ENCODE measurements at regions not wholly inside any gene's neighbourhood (a gene's known extent, or its start where the extent isn't known, plus 50 kb on each side); places are given as distances from the start of the nearest gene placed in this dataset.
"Not testable (repeated sequence)": the region's sequence is repeated elsewhere in the genome, so short reads cannot be mapped to it uniquely, and the experiment has no call there.

DNA sequence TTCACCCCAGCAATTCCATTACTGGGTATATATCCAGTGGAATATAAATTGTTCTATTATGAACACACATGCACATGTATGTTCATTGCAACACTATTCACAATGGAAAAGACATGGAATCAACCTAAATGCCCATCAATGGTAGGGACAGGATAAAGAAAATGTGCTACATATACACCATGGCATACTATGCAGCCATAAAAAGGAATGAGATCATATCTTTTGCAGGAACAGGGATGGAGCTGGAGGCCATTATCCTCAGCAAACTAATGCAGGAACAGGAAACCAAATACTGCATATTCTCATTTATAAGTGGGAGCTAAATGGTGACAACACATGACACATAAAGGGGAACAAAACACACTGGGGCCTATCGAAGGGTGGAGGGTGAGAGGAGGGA lies 112.6 kb upstream of the IVNS1ABP start:
- FAIRE-seq = not testable (repeated sequence)

GRCh38 chr1:185427776-185428175 lies 110.7 kb upstream of the IVNS1ABP start:
- FAIRE-seq = no peak

DNA sequence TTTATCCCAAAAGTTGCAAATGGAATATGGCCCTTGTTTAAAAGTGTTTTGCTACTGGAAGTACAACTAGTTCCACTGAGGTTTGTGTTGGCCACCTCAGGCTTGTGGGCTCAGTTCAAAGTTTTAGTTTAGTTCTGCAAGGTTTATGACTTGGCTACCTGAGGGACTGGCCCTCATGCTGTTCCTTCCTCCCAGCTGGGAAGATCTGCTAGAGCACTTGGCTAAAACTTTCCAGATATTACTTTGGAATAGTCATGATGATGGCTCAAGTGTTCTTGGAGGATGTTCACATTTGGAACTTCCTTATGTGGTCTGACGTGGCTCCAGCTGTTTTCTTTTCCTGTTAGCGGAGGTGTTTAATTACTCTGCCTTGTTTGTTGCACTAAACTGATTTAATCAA lies 110.2 kb upstream of the IVNS1ABP start:
- FAIRE-seq = no peak

GRCh38 chr1:185426848-185427247 lies 109.8 kb upstream of the IVNS1ABP start:
- FAIRE-seq = no peak

- FAIRE-seq = no peak
Observed at GRCh38 chr1:185425163-185425562, 108.1 kb upstream of the IVNS1ABP start.

- no peak for FAIRE-seq
Observed at GRCh38 chr1:185421485-185422107, 104.6 kb upstream of the IVNS1ABP start.

DNA sequence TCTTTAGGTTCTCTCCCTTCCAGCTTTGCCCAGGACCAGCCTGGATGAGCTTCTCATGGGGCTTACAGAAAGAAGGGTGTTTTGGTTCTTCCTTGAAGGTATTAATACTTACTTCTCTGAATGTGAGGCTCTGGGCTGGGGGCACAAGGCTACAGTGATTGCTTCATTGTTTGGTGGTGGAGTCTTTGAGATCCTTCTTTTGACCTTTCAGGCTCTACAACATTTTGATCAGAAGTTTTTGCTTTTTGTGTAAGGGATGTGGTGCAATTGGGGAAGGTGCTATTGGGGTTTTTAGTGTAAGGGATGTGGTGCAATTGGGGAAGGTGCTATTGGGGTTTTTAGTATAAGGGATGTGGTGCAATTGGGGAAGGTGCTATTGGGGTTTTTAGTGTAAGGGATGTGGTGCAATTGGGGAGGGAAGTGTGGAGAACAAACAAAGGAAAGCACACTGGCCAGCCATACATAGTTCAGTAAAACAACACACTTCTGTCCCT lies 103.6 kb upstream of the IVNS1ABP start:
- no peak for FAIRE-seq

DNA sequence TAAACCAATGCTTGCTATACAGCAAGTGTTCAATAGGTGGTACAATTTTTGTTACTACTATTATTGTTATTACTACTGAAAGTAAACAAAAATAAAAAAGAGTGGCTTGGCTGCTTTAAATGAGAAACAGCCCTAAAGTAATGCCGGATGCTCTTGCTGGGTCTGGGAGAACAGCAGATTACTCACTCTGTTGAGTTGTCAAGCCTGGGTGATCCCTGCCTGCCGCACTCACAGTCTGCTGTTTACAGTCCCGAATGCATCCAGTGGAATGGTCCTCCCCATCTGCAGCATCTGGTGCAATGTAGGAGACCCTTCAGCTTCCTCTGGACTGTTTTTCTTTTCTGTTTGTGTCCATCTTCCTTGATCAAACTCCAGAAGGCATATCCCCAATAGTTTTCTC lies 102.7 kb upstream of the IVNS1ABP start:
- no peak for FAIRE-seq

DNA sequence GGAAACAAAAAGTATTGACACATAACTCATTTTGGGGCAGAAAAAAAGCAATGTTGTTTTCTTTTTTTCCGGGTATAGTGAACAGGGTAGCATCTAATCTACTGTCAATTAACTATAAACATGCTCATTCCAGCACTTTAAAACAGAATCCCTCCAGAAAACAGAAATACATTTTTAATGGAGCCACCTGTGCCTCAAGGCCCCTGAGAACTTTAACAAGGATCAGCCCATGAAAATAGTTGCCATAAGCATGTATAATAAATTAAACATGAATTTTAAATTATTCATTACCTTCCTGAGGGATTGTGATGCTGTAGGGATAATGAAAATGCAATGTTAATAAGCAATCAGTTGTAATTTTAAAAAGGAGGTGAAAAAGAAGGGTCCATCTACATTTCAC lies 101.4 kb upstream of the IVNS1ABP start:
- FAIRE-seq = no peak

GRCh38 chr1:185412385-185413087 lies 95.5 kb upstream of the IVNS1ABP start:
- no peak for FAIRE-seq

GRCh38 chr1:185409763-185410528 lies 92.9 kb upstream of the IVNS1ABP start:
- no peak for FAIRE-seq

DNA sequence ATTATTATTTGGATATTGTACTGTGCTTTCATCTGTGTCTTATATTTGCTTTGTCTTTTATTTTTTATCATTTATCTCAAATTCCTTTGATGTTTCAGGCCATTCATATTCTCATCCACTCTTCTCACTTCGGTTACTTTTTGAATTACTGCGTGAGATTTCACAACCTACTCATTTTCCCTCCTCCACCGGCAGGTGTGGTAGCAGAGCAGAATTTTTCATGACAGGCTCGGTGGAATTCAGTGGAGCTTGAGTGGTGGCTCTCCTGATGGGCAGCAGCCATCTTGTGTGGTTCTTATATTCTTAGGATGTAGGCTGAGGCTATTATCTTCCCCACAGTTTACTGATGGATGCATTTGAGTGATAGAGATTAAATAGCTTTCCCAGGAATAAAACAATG lies 92.3 kb upstream of the IVNS1ABP start:
- no peak for FAIRE-seq

DNA sequence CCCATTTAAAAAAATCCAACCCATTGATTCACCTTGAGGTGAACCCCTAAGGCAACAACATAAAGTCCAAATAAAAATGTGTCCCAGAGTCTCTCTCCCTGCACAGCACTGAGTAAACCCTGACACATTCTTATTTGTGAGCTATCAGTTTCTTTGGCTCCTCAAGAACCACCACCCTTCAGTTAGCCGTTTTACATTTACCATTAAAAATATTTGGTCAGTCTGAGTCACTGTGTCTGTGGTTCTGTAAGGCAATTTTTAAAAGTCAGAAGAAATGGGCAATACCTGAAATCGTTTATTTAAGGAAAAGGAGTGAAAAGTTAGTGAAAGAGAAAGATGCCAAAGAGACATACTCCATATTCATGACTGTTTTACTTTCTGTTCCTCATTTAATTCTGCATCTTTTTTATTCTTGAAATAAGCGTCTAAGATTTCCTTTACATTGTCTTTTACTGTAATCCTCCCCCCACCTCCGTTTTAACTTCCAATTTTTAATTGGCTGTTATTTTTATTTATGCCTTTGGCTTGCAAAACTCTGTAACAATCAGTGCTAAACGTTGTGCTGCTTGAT lies 91.7 kb upstream of the IVNS1ABP start:
- FAIRE-seq = no peak

- FAIRE-seq = no peak
Observed at GRCh38 chr1:185406691-185407009, 89.6 kb upstream of the IVNS1ABP start.

GRCh38 chr1:185406006-185406690 lies 89.1 kb upstream of the IVNS1ABP start:
- no peak for FAIRE-seq

DNA sequence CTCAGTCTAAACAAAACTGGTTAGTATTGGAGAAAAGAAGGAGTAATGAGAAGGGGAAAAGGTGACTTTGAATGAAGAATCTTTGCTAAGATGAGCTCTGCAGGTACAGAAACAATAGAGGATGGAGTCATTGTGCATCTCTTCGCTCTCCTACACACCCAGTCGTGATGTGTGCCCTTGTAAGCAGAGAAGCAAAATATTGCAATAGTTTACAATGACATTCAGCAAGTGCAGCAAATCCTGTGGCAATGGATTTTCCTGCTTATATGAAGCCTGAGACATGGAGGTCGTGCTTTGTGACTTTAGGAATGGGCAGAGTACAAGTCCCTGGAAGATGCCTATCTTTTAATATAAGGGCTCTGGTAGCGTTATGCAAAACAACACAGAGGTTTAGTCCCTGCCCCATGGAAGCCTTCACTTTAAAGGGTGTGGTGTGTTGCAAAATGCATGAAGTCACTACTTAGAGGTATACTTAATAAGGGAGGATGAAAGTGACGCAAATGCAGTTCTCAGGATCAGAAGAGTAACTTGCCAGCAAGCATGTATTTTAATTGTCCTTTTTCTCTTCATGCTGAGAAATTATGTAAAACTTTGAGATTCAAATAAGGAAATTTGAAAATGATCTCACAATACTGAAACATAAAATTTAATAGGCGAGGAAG lies 88.0 kb upstream of the IVNS1ABP start:
- no peak for FAIRE-seq

DNA sequence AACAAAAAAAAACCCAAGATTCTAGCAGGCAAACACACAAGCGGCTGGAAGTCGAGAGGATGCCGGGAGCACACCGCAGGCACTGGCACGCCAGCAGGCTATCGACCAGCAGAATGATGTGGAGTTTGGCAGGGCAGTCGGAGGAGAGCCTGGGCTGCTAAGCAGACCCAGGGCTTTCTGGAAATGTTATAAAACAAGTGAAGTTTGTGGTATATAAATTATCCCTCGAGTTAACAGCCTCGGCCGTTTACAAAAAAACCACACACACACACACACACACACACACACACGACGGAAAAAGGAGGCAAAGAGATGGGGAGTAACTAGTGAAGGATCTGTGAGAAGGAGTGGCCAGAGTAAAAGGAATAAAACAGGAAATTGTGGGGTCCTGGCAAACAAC lies 87.2 kb upstream of the IVNS1ABP start:
- no peak for FAIRE-seq

DNA sequence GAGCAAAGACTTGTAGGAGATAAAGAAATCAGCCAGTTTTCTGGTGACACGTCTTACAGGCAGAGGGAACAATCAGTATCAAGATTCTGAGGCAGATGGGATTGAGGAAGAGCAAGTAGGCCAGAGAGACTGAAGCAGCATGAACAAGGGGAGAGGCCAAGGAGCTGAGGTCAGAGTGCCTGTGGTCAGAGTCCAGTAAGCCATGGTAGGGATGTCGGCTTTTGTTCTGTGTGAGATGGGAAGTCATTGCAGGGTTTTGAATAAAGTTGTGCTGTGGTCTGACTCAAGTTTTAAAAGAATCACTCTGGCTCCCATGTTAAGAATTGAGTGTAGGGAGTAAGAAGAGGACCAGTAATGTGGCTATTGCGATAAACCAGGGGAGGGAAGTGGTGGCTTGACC lies 85.9 kb upstream of the IVNS1ABP start:
- no peak for FAIRE-seq

DNA sequence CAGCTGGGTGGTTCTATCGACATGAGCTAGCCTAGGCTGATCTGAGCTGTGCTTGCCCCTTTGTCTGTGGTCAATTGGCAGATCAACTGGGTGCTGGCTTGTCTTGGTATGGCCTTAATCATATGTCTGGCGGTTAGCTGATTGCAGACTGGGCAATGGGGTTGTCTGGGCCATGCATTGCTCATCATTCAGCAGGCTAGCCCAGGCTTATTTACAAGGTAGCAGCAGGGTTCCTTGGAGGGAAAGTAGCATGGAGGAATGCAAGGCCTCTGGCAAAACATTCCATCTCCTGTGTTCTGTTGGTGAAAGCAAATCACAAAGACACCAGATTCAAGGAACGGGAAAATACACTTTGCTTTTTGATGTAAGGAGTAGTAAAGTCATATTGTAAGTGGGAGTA lies 84.0 kb upstream of the IVNS1ABP start:
- FAIRE-seq = no peak

DNA sequence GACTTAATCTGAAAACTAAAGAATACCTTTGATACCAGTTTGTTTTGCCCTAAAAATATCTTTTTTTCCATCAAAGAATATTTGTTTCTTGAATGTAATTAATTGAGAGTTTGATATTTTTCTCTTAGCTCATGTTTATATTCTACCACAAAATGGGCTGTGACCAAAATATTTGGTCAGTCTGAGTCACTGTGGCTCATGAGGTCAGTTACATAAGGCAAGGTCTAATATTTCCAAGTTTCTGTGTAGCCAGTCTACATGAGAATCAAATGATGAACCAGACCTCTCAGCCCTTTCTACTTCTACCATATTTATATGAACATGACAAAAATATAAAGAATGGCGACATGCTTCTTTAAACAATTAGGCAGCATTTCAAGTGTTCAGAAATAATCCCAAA lies 83.0 kb upstream of the IVNS1ABP start:
- FAIRE-seq = no peak

- no peak for FAIRE-seq
Observed at GRCh38 chr1:185398599-185398998, 81.6 kb upstream of the IVNS1ABP start.

DNA sequence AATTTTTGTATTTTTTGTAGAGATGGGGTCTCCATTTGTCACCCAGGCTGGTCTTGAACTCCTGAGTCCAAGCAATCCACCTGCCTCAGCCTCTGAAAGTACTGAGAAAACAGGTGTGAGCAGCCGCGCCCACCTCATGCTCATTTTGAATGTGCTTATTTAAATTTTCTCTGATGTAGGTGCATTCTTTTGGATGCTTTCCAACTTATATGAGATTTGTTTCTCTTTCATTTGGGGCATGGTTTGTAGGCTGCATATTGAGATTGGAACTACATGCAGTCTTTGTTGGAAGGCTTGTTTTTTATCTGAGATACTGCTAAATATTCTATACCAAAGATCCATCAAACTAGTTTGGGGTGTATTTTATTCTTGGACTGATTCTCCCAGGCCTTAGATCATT lies 81.0 kb upstream of the IVNS1ABP start:
- no peak for FAIRE-seq

GRCh38 chr1:185397183-185397582 lies 80.1 kb upstream of the IVNS1ABP start:
- no peak for FAIRE-seq
